Retinal pigment epithelial cell (primary cell): ENCODE measurements at regions not wholly inside any gene's neighbourhood (a gene's known extent, or its start where the extent isn't known, plus 50 kb on each side); places are given as distances from the start of the nearest gene placed in this dataset.

ENCODE experiments used
- DNase-seq: peaks from one replicate; pipeline ENCODE4 v3.0.0-alpha.2; 2010; ENCODE audit warnings: low read depth
- H3K4me3 ChIP-seq: 2 replicates; pipeline ENCODE4 v1.5.1; 2011; ENCODE audit warnings: mild to moderate bottlenecking, low read length, control low read depth, moderate library complexity
- CTCF ChIP-seq: conservative IDR thresholded peaks from 2 replicates; pipeline ENCODE4 v1.5.1; 2011; ENCODE audit warnings: low read depth, low read length, control low read depth, inconsistent platforms

GRCh38 chr2:239504643-239505235 lies 103.9 kb upstream of the HDAC4 start:
- no peak overlapping the region for H3K4me3 ChIP-seq
- no peak for DNase-seq
- TF ChIP-seq CTCF, result no peak

- TF ChIP-seq CTCF, result no peak
- no peak overlapping the region for H3K4me3 ChIP-seq
- no peak for DNase-seq
Observed at GRCh38 chr2:239502430-239503186, 101.8 kb upstream of the HDAC4 start.

GRCh38 chr2:239500574-239501550 lies 100.0 kb upstream of the HDAC4 start:
- TF ChIP-seq CTCF, result no peak
- DNase-seq, result no peak
- no peak overlapping the region for H3K4me3 ChIP-seq

- no peak for TF ChIP-seq CTCF
- no peak for DNase-seq
- no peak overlapping the region for H3K4me3 ChIP-seq
Observed at GRCh38 chr2:239499726-239500573, 99.1 kb upstream of the HDAC4 start.

GRCh38 chr2:239498981-239499634 lies 98.3 kb upstream of the HDAC4 start:
- DNase-seq, result no peak
- no peak overlapping the region for H3K4me3 ChIP-seq
- no peak for TF ChIP-seq CTCF

GRCh38 chr2:239498576-239498975 lies 97.8 kb upstream of the HDAC4 start:
- DNase-seq, result no peak
- TF ChIP-seq CTCF, result no peak
- no peak overlapping the region for H3K4me3 ChIP-seq
